SU-DHL-6 (cell line): ENCODE measurements at regions not wholly inside any gene's neighbourhood (a gene's known extent, or its start where the extent isn't known, plus 50 kb on each side); places are given as distances from the start of the nearest gene placed in this dataset.

Experiments used
- CTCF ChIP-seq: fragments of 200-600 bp; sonication (generic); IDR thresholded peaks from one replicate; pipeline ENCODE4 v1.5.1; 2017; ENCODE audit warnings: antibody characterized with exemption, mild to moderate bottlenecking, low read length, moderate library complexity; ENCODE audit not compliant: insufficient read depth, poor library complexity, severe bottlenecking
- EZH2phosphoT487 ChIP-seq: fragments of 200-600 bp; sonication (generic), shearing (Covaris generic); conservative IDR thresholded peaks from 2 replicates; pipeline ENCODE4 v1.6.1; 2018; ENCODE audit warnings: mild to moderate bottlenecking, antibody characterized with exemption, low read length, moderate library complexity, mixed read lengths

- no peak for TF ChIP-seq CTCF
- TF ChIP-seq EZH2phosphoT487: no peak
Observed at GRCh38 chr9:107591781-107592180, 102.2 kb upstream of the KLF4 start.
